K562 (cell line): ENCODE measurements at regions not wholly inside any gene's neighbourhood (a gene's known extent, or its start where the extent isn't known, plus 50 kb on each side); places are given as distances from the start of the nearest gene placed in this dataset.

Experiments used
- ATAC-seq: fragments of 200-7000 bp; cut with Tn5 transposase; 3 replicates; pipeline ENCODE4 v1.9.1; 2020; ENCODE audit warnings: moderate library complexity
- BruUV-seq: library from RNA; stranded (reverse); fragments of 400-500 nt; replicated peaks from 2 replicates; lab custom pipeline; 2021; lab: Mats Ljungman, UMichigan
- CTCF ChIA-PET: fragments of 300-600 bp; formaldehyde crosslinking; extraction: SDS; loops from one replicate; lab custom pipeline; 2021; ENCODE audit warnings: low intra/inter-chr PET ratio; lab: Yijun Ruan, JAX
- POLR2A ChIA-PET: fragments of 300-600, 350-650 bp; sonication (Branson Sonifier 250); formaldehyde crosslinking; extraction: SDS; loops from one replicate; lab custom pipeline; 2021; ENCODE audit warnings: antibody characterized with exemption, inconsistent platforms; lab: Yijun Ruan, JAX
- DNase-seq, 4 experiments: peaks; one replicate each; pipeline versions ENCODE4 v3.0.0 to v3.0.0-alpha.2; 2011 to 2018; ENCODE audit warnings: low spot score in 3 of 4, mixed read lengths in 3 of 4; ENCODE audit errors: extremely low read depth in 1 of 4
- FAIRE-seq: peaks from 2 replicates; lab custom pipeline; 2011; peaks lifted over from hg19 to GRCh38; lab: Jason Lieb, UNC
- H2AFZ ChIP-seq: 2 replicates; pipeline ENCODE4 v1.6.0; 2011; ENCODE audit warnings: low read depth, low read length, control low read depth, inconsistent platforms
- H3K27ac ChIP-seq: fragments of 200-600 bp; 3 replicates; pipeline ENCODE4 v1.8.0; 2011; ENCODE audit warnings: low read depth, mild to moderate bottlenecking, control low read depth, inconsistent platforms, low read length, moderate library complexity, mixed read lengths; ENCODE audit errors: extremely low read depth
- H3K27me3 ChIP-seq, 2 experiments: fragments of 300-600 bp in 1 of 2; 2 replicates in 1 of 2; 3 replicates in 1 of 2; pipeline versions ENCODE4 v1.6.0 to v1.8.0; 2011; ENCODE audit warnings: inconsistent platforms in 2 of 2, low read length in 2 of 2, mild to moderate bottlenecking in 1 of 2, mixed read lengths in 1 of 2, moderate library complexity in 1 of 2; ENCODE audit not compliant: control insufficient read depth in 2 of 2, insufficient read depth in 2 of 2
- H3K36me3 ChIP-seq: fragments of 300-600 bp; 3 replicates; pipeline ENCODE4 v1.8.0; 2011; ENCODE audit warnings: mild to moderate bottlenecking, low read length, inconsistent platforms; ENCODE audit not compliant: control insufficient read depth, insufficient read depth
- H3K4me1 ChIP-seq, 2 experiments: fragments of 200-600 bp in 1 of 2; replicated peaks in 1 of 2; 2 replicates in 1 of 2; 3 replicates in 1 of 2; pipeline versions ENCODE4 v1.5.1 to v1.8.0; 2011; ENCODE audit warnings: inconsistent platforms in 2 of 2, low read length in 2 of 2, mild to moderate bottlenecking in 1 of 2, mixed read lengths in 1 of 2, moderate library complexity in 1 of 2; ENCODE audit not compliant: control insufficient read depth in 2 of 2, insufficient read depth in 2 of 2
- H3K4me2 ChIP-seq: 2 replicates; pipeline ENCODE4 v1.6.1; 2011; ENCODE audit warnings: low read length, control low read depth, inconsistent platforms, mixed read lengths; ENCODE audit not compliant: insufficient read depth
- H3K4me3 ChIP-seq: fragments of 200-600 bp; sonication (generic), shearing (Covaris generic); 2 replicates; pipeline ENCODE4 v1.5.1; 2016; ENCODE audit warnings: control low read depth, inconsistent platforms
- H3K79me2 ChIP-seq: fragments of 200-600 bp; 3 replicates; pipeline ENCODE4 v1.8.0; 2011; ENCODE audit warnings: low read length, inconsistent platforms; ENCODE audit not compliant: control insufficient read depth, insufficient read depth
- H3K9ac ChIP-seq, 2 experiments: 2 replicates each; pipeline versions ENCODE4 v1.6.0 to v1.6.1; 2011; ENCODE audit warnings: low read depth in 2 of 2, low read length in 2 of 2, control low read depth in 1 of 2, inconsistent platforms in 1 of 2, mild to moderate bottlenecking in 1 of 2, mixed read lengths in 1 of 2; ENCODE audit not compliant: insufficient read depth in 1 of 2
- H3K9me1 ChIP-seq: one replicate; pipeline ENCODE4 v1.6.0; 2011; ENCODE audit warnings: inconsistent platforms, mild to moderate bottlenecking, low read length, moderate library complexity; ENCODE audit not compliant: control insufficient read depth, insufficient read depth
- H3K9me3 ChIP-seq: replicated peaks from 2 replicates; pipeline ENCODE4 v1.5.1; 2011; ENCODE audit warnings: low read depth, low read length, inconsistent platforms; ENCODE audit not compliant: control insufficient read depth, insufficient read depth
- H4K20me1 ChIP-seq: replicated peaks from 2 replicates; pipeline ENCODE4 v1.6.1; 2011; ENCODE audit warnings: low read length, inconsistent platforms, mixed read lengths; ENCODE audit not compliant: control insufficient read depth, insufficient read depth
- CCAR2 ChIP-seq: fragments of 200-400 bp; formaldehyde crosslinking; IDR thresholded peaks from 2 replicates; pipeline ENCODE4 v1.6.1; 2017; ENCODE audit warnings: mild to moderate bottlenecking, low read depth, low read length
- CCNT2 ChIP-seq: IDR thresholded peaks from 2 replicates; pipeline ENCODE4 v1.6.1; 2011; ENCODE audit warnings: borderline replicate concordance, low read depth, mild to moderate bottlenecking, moderate library complexity, mixed read lengths, low read length; ENCODE audit not compliant: insufficient read length; ENCODE audit errors: extremely low read depth
- ELK3 ChIP-seq: fragments of 450-650 bp; formaldehyde crosslinking; IDR thresholded peaks from 2 replicates; pipeline ENCODE4 v1.4.0; 2020; ENCODE audit warnings: mild to moderate bottlenecking
- GATAD2A ChIP-seq: fragments of 450-650 bp; IDR thresholded peaks from 2 replicates; pipeline ENCODE4 v1.6.1; 2017
- MYBL2 ChIP-seq, 2 experiments: fragments of 450-650 bp in 1 of 2; sonication (generic) in 1 of 2; formaldehyde crosslinking in 1 of 2; IDR thresholded peaks; 2 replicates each; pipeline versions ENCODE4 v1.6.1 to v1.8.1; 2017 to 2022; ENCODE audit warnings: borderline replicate concordance in 1 of 2, inconsistent platforms in 1 of 2, low read depth in 1 of 2, mild to moderate bottlenecking in 1 of 2, missing genetic modification reagents in 1 of 2, moderate library complexity in 1 of 2
- PPARD ChIP-seq: fragments of 250-450 bp; sonication (Bioruptor Pico); IDR thresholded peaks from 2 replicates; pipeline ENCODE4 v1.8.0; 2022; ENCODE audit warnings: inconsistent platforms, mild to moderate bottlenecking, moderate library complexity
- PRMT5 ChIP-seq: sonication (generic); formaldehyde crosslinking; IDR thresholded peaks from 2 replicates; pipeline ENCODE4 v1.5.0; 2020; ENCODE audit warnings: missing genetic modification reagents
- TAF7 ChIP-seq: fragments of 450-650 bp; IDR thresholded peaks from 2 replicates; pipeline ENCODE4 v1.6.1; 2016; ENCODE audit warnings: missing genetic modification characterization, missing compliant biosample characterization
- TFAP4 ChIP-seq: sonication (generic); formaldehyde crosslinking; IDR thresholded peaks from 2 replicates; pipeline ENCODE4 v1.8.0; 2022; ENCODE audit warnings: missing genetic modification reagents, mild to moderate bottlenecking, moderate library complexity, borderline replicate concordance
- THAP7 ChIP-seq: fragments of 250-450 bp; sonication (Bioruptor Pico); IDR thresholded peaks from 2 replicates; pipeline ENCODE4 v1.5.0; 2021
- TOE1 ChIP-seq, 2 experiments: fragments of 450-650 bp in 1 of 2; sonication (generic) in 1 of 2; formaldehyde crosslinking in 1 of 2; IDR thresholded peaks; 2 replicates each; pipeline versions ENCODE4 v1.7.1 to v1.8.0; 2016 to 2022; ENCODE audit warnings: borderline replicate concordance in 2 of 2, mild to moderate bottlenecking in 2 of 2, antibody characterized with exemption in 1 of 2, inconsistent platforms in 1 of 2, low read depth in 1 of 2, missing genetic modification reagents in 1 of 2, moderate library complexity in 1 of 2
- USF1 ChIP-seq: sonication (generic); formaldehyde crosslinking; IDR thresholded peaks from 2 replicates; pipeline ENCODE4 v1.9.0; 2022; ENCODE audit warnings: mild to moderate bottlenecking, missing genetic modification reagents
- VEZF1 ChIP-seq: fragments of 200-800 bp; sonication (Bioruptor generic); IDR thresholded peaks from 2 replicates; pipeline ENCODE4 v1.6.1; 2017; ENCODE audit warnings: missing genetic modification characterization, missing compliant biosample characterization
- XRCC3 ChIP-seq: fragments of 450-650 bp; IDR thresholded peaks from 2 replicates; pipeline ENCODE4 v1.6.1; 2017; ENCODE audit warnings: mild to moderate bottlenecking, moderate library complexity
- ZBTB8A ChIP-seq: fragments of 450-650 bp; IDR thresholded peaks from 2 replicates; pipeline ENCODE4 v1.6.1; 2018; ENCODE audit warnings: mild to moderate bottlenecking, moderate library complexity; ENCODE audit not compliant: partially characterized antibody
- ZNF184 ChIP-seq: sonication (generic); formaldehyde crosslinking; IDR thresholded peaks from 2 replicates; pipeline ENCODE4 v1.5.0; 2020; ENCODE audit warnings: missing genetic modification reagents
- ZNF212 ChIP-seq: fragments of 450-650 bp; formaldehyde crosslinking; IDR thresholded peaks from 2 replicates; pipeline ENCODE4 v1.4.0; 2020; ENCODE audit warnings: mild to moderate bottlenecking
- WGBS: fragments of 100-300 bp; shearing (Covaris generic); methylation state at CpG from one replicate; pipeline ENCODE4 v1.1.6; 2016; ENCODE audit warnings: low coverage, mixed read lengths; ENCODE audit not compliant: insufficient coverage; ENCODE audit errors: missing lambda C conversion rate; 5-methylcytosine and 5-hydroxymethylcytosine counted together
- in situ Hi-C: fragments of 300-500 bp; cut with MboI; formaldehyde crosslinking; loops from 4 replicates; pipeline ENCODE4 v1.15.0; 2018; ENCODE audit warnings: inconsistent platforms, mixed read lengths
- intact Hi-C: fragments of 100-400 bp; cut with micrococcal nuclease; formaldehyde crosslinking; loops from 2 replicates; pipeline ENCODE4 v1.14.2; 2022

- TF ChIP-seq MYBL2 (IDR thresholded peaks at IDR 0.05; ENCODE audit: low read depth) (no peak), MYBL2 (CRISPR knock-in tag; IDR thresholded peaks at IDR 0.05; ENCODE audit: borderline replicate concordance) (no peak), ELK3 (CRISPR knock-in tag) (no peak), PPARD (CRISPR knock-in tag) (no peak), ZBTB8A (no peak), TOE1 (IDR thresholded peaks at IDR 0.05; ENCODE audit: borderline replicate concordance) (no peak), TOE1 (CRISPR knock-in tag; IDR thresholded peaks at IDR 0.05; ENCODE audit: borderline replicate concordance, low read depth) (no peak), CCNT2 (no peak), CCAR2 (no peak), TAF7 (tag) (no peak), GATAD2A (no peak), XRCC3 (no peak), VEZF1 (CRISPR knock-in tag) (no peak), ZNF212 (CRISPR knock-in tag) (no peak), THAP7 (no peak), TFAP4 (CRISPR knock-in tag) (no peak), USF1 (no peak), PRMT5 (CRISPR knock-in tag) (no peak), ZNF184 (CRISPR knock-in tag) (no peak)
- intact Hi-C loops, result no loop called here
- Histone ChIP-seq H2AFZ (no peak overlapping the region), H4K20me1 (no peaks in the 10 kb centered on the region), H3K9me3 (peaks cover 2% of the 10 kb centered on the region), H3K9ac (no peak overlapping the region), H3K27ac (no peak overlapping the region), H3K4me1 (no peaks in the 10 kb centered on the region; a peak in 2 of 5 replicates), H3K9me1 (no peaks in the 10 kb centered on the region), H3K79me2 (no peaks in the 10 kb centered on the region), H3K4me3 (no peak overlapping the region), H3K4me2 (no peak overlapping the region), H3K27me3 (no peaks in the 10 kb centered on the region), H3K36me3 (no peaks in the 10 kb centered on the region)
- ChIA-PET POLR2A (no interaction called here), CTCF (no interaction called here)
- DNase-seq (no peak), ATAC-seq (no peak; the same call in 2 of the 3 replicates), FAIRE-seq (no peak)
- WGBS, result 55% methylated on average over 4 of the region's 4 CpGs
- in situ Hi-C loops, result no loop called here
- no TSS peak for BruUV-seq
Measured at GRCh38 chr1:67514300-67514699, 84.1 kb upstream of the SERBP1 start.
